GM23248 (cell line): ENCODE measurements at regions not wholly inside any gene's neighbourhood (a gene's known extent, or its start where the extent isn't known, plus 50 kb on each side); places are given as distances from the start of the nearest gene placed in this dataset.

Experiments used
- EZH2 ChIP-seq: fragments of 200-600 bp; sonication (generic); IDR thresholded peaks from 2 replicates; pipeline ENCODE4 v1.6.1; 2018; ENCODE audit warnings: antibody characterized with exemption, mild to moderate bottlenecking; ENCODE audit not compliant: insufficient read depth, poor library complexity, severe bottlenecking
- EZH2phosphoT487 ChIP-seq: fragments of 200-600 bp; sonication (generic); IDR thresholded peaks from 2 replicates; pipeline ENCODE4 v1.6.1; 2018; ENCODE audit warnings: antibody characterized with exemption, moderate library complexity, mild to moderate bottlenecking, low read depth; ENCODE audit not compliant: insufficient read depth

DNA sequence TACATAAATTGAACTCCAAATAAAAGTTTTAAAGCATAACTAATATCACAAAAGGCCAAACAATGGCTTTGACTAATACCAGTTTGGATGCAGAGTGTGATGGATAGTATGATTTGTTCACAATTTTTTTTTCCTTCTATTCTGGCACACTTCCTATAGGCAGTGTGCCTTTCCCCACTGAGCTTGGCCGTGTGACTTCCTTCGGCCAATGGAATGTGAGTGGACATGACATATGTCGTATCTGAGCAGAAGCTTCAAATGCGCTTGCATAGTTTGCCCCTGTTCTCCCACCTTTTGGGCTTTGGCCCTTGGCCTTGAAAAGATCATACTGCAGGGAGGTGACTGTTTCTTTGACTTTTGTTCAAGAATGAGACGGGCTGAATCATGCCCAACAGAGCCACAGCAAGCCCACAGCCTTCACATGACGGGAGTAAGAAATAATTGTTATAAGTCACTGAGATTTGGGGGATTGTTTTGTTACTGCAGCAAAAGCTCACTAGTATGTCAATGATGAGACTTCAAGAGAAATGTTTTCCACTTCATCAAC lies 279.9 kb upstream of the NEBL start:
- TF ChIP-seq EZH2phosphoT487 (no peak), EZH2 (no peak)
